ENCODE measurements at regions not wholly inside any gene's neighbourhood (a gene's known extent, or its start where the extent isn't known, plus 50 kb on each side); places are given as distances from the start of the nearest gene placed in this dataset.

DNA sequence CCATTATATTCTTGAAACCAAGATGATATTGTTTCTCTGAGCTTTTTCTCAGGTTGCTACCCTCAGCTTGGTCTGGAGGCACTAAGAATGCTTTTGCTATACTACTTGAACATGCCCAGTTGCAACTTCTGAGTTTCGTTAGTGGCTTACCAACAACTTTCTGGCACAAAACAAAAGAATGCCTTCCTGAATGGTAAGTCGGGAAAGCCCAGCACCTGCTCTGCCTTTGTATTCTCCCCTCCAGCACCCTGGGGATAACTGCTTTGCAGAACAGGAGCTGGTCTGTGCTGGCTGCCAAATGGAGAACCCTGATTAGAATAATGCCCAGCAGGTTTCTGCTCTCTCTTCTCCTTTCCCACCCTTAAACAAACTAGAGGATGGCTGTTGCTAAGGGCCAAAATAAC is 149.3 kb downstream of the TGFB2 start:
- no peak overlapping the region for H3K27ac Mint-ChIP-seq
- H3K36me3 Mint-ChIP-seq = no peaks in the 10 kb centered on the region
- H3K27me3 Mint-ChIP-seq = peaks cover 10% of the 10 kb centered on the region
- no peak overlapping the region for H3K4me3 Mint-ChIP-seq
- no peaks in the 10 kb centered on the region for H3K9me3 Mint-ChIP-seq
- no peaks in the 10 kb centered on the region for H3K4me1 Mint-ChIP-seq (ENCODE audit: low read depth)
- ChIA-PET POLR2A (no interaction called here), CTCF (no interaction called here)
- DNase-seq = no peak
- intact Hi-C loops (cut with micrococcal nuclease) = no loop called here

DNA sequence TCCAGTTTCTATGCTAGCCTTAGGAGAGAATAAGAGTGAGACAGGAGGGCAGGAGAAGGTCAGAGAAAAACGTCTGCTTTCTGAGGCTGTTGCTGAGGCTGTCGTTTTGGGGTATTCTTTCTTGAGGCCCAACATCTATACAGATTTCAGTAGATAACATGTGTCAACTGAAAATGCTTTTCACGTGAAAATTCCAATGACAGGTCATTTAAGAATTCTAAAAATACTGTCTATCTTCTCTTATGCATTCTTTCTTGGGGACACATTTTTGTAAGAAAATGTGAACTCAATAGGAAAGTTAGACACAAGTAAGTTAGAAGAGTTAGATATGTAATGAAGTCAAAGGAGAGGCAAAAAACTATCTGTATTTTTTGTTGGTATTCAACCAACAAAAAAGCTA is 150.8 kb downstream of the TGFB2 start:
- no peaks in the 10 kb centered on the region for H3K9me3 Mint-ChIP-seq
- H3K27me3 Mint-ChIP-seq = peaks cover 15% of the 10 kb centered on the region
- no peak overlapping the region for H3K27ac Mint-ChIP-seq
- ChIA-PET CTCF (no interaction called here), POLR2A (no interaction called here)
- no peak overlapping the region for H3K4me3 Mint-ChIP-seq
- H3K4me1 Mint-ChIP-seq (ENCODE audit: low read depth) = no peaks in the 10 kb centered on the region
- no peaks in the 10 kb centered on the region for H3K36me3 Mint-ChIP-seq
- intact Hi-C loops (cut with micrococcal nuclease) = no loop called here
- no peak for DNase-seq

DNA sequence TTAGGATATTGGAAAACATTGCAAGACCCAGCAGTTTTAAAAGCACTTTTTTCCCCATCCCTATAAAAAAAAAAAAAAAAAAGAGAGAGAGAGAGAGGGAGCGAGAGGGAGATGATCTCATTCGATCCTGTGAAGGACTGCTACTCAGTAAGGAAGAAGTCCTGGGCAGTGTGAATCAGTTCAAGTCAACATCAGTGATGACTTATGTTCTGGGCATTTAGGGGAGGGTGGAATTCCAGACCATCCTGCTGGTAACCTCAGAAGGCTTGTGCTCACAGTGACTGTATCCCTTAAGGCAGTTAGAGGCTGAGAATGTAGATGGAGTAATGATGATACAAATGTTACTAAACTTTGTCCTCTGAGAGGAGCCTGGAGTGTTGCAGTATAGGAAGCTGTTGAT is 151.4 kb downstream of the TGFB2 start:
- Mint-ChIP-seq H3K27me3 (peaks cover 16% of the 10 kb centered on the region), H3K4me3 (no peak overlapping the region), H3K36me3 (no peaks in the 10 kb centered on the region), H3K9me3 (no peaks in the 10 kb centered on the region), H3K4me1 (ENCODE audit: low read depth) (no peaks in the 10 kb centered on the region), H3K27ac (no peak overlapping the region)
- ChIA-PET POLR2A (no interaction called here), CTCF (no interaction called here)
- intact Hi-C loops (cut with micrococcal nuclease) = no loop called here
- no peak for DNase-seq

DNA sequence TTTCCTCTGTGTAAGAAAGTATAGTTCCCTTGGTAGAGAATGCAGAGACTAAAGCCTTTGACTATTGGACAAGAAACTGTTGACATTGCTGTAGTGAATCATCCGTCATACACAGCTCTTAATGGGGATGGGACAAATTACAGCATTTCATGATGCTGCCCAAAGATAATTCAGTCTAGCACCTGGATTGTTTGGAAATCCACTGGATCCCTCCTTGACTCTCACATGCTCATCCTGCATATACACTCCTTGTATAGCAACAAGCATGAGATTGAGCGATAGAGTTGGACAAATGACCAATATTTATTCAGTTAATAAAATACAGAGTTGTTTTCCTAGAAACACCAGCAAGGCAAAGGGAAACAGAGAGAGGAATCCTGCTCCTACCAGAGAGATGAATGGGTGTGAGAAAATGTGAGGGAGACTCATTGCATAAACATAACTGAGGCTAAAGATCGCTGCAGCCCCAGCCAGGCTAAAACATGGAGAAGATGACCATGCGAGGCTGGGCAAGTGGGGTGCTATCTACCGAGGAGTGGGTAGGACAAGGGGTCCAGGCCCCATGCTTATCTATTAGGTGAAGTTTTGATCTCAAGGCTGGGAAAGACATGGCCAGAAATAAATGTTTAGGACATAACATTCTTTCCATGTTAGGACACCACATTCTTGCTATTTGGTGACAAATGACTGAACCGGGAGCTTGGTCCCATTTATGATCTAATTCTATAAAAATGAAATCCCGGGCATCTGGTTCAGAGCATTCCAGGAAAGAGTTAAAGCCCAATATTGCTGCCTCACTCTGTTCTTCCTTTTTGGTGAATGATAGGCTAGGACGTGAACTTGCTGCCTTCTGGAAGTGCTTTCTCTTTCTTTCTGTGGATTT is 153.2 kb downstream of the TGFB2 start:
- H3K9me3 Mint-ChIP-seq = no peaks in the 10 kb centered on the region
- CTCF ChIA-PET = no interaction called here
- peaks cover 12% of the 10 kb centered on the region for H3K27me3 Mint-ChIP-seq
- DNase-seq = no peak
- H3K4me3 Mint-ChIP-seq = no peak overlapping the region
- H3K36me3 Mint-ChIP-seq = no peaks in the 10 kb centered on the region
- intact Hi-C loops (cut with micrococcal nuclease) = no loop called here
- no peak overlapping the region for H3K27ac Mint-ChIP-seq
- no peaks in the 10 kb centered on the region for H3K4me1 Mint-ChIP-seq (ENCODE audit: low read depth)
- POLR2A ChIA-PET = no interaction called here

DNA sequence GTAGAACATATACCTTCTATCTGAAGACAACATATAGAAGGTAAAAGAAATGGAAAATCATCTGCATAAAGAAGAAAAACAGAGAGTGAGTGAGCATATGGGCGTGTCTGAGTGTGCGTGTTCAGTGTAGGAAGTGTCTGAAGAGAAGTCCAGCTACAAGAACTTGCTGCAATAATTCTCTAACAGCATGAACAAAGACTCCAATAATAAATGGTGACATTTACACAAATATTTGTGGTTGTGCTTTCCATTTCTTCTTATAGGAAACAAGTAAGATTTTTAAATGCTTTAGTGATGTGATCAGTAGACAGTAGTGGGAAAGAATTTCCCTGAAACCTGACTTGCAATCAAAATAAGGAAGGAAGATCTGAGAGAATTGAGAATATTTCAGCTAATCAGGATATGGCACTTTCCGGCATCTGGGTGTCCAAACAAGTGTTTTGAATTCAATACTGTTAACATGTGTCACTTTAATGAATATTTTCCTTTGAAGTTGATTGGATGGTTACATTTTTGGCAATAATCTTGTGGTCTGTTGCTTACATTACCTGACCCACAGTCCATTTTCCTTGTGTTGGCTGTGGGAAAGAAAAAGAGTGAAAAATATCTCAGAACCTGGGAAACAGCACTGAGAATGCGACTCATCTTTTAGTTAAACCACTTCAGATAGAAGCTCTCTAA is 154.0 kb downstream of the TGFB2 start:
- no peaks in the 10 kb centered on the region for H3K36me3 Mint-ChIP-seq
- no peak overlapping the region for H3K4me3 Mint-ChIP-seq
- DNase-seq = no peak
- no peaks in the 10 kb centered on the region for H3K4me1 Mint-ChIP-seq (ENCODE audit: low read depth)
- peaks cover 10% of the 10 kb centered on the region for H3K27me3 Mint-ChIP-seq
- POLR2A ChIA-PET = no interaction called here
- no peak overlapping the region for H3K27ac Mint-ChIP-seq
- CTCF ChIA-PET = no interaction called here
- H3K9me3 Mint-ChIP-seq = no peaks in the 10 kb centered on the region
- intact Hi-C loops (cut with micrococcal nuclease) = no loop called here

DNA sequence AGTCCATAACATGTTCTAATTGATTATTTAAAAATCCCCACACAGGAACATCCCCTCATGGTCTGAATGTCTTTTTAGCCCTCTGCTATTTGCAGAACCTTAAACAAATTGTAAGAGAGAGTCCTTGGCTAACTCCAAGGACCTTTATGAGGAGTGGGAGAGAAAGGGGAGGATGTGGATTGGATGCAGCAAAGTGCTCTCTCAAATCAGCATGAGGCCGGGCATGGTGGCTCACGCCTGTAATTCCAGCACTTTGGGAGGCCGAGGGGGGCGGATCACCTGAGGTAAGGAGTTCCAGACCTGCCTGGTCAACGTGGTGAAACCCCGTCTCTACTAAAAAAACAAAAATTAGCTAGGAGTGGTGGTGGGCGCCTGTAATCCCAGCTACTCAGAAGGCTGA is 154.8 kb downstream of the TGFB2 start:
- Mint-ChIP-seq H3K4me3 (no peak overlapping the region), H3K36me3 (no peaks in the 10 kb centered on the region), H3K27me3 (peaks cover 10% of the 10 kb centered on the region), H3K9me3 (no peaks in the 10 kb centered on the region), H3K27ac (no peak overlapping the region), H3K4me1 (ENCODE audit: low read depth) (no peaks in the 10 kb centered on the region)
- DNase-seq = no peak
- intact Hi-C loops (cut with micrococcal nuclease) = no loop called here
- CTCF ChIA-PET = no interaction called here
- POLR2A ChIA-PET = no interaction called here

DNA sequence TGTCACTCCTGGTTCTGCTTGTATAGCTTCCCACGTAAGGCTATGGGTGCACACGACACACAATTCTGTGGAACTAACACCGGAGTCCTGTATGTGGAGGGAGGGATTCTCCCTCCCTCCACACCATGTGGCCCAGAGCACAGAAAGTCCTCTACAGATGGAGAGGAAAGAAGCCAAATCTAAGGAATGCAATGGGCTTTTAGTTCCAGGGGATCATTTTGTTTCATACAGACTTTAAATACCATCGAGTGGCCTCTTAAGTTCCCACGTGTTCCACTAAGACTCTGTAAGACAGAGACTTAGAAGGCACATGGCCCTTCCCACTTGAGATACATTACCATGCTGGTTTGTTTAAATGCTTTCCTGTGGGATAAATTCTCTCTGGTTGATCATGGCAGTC is 156.0 kb downstream of the TGFB2 start:
- Mint-ChIP-seq H3K27me3 (peaks cover 7% of the 10 kb centered on the region), H3K9me3 (no peaks in the 10 kb centered on the region), H3K4me3 (no peak overlapping the region), H3K36me3 (no peaks in the 10 kb centered on the region), H3K4me1 (ENCODE audit: low read depth) (no peaks in the 10 kb centered on the region), H3K27ac (no peak overlapping the region)
- ChIA-PET POLR2A (no interaction called here), CTCF (interaction anchor here (0.6 kb wide), 1 partner anchor 241 kb away, joined by 3 read pairs; no protein-coding TSS in a partner anchor)
- DNase-seq = no peak
- intact Hi-C loops (cut with micrococcal nuclease) = no loop called here

DNA sequence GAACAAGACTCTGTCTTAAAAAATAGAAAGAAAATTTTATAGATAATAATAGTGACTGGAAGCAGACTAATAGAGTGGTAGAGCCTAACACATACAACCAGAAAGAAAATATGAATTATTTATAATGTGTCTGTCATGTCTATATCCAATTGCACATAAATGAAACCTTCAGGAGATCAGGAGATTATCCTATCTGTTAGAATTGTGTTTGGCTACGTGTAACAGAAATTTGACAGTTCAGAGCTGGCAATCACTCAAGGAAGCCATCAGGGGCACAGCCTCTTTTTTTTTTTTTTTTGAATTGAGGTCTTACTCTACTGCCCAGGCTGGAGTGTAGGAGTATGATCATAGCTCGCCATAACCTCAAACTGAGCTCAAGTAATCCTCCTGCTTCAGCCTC is 157.2 kb downstream of the TGFB2 start:
- no peak for DNase-seq
- peaks cover 3% of the 10 kb centered on the region for H3K36me3 Mint-ChIP-seq
- intact Hi-C loops (cut with micrococcal nuclease) = no loop called here
- no peaks in the 10 kb centered on the region for H3K4me1 Mint-ChIP-seq (ENCODE audit: low read depth)
- H3K27ac Mint-ChIP-seq = no peak overlapping the region
- peaks cover 9% of the 10 kb centered on the region for H3K27me3 Mint-ChIP-seq
- ChIA-PET CTCF (no interaction called here), POLR2A (no interaction called here)
- H3K4me3 Mint-ChIP-seq = no peak overlapping the region
- H3K9me3 Mint-ChIP-seq = peaks cover 11% of the 10 kb centered on the region

DNA sequence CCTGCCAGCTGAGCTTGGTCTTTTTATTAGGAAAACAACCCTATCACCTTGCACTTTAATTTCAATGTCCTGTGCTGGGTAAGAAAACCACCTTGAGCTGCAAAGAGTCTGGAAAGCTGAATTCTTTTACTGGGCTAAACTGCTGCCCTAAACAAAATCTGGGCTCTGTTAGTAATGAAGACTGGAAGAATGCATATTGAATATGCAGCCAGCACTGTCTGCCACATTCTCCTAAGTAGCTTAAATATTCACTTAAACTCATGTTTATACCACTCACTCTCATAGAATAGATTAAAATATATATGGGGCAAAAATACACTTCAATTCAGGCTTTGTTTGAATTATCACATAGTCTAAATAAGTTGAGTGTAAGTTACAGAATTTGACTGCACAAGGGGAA is 158.0 kb downstream of the TGFB2 start:
- Mint-ChIP-seq H3K4me1 (ENCODE audit: low read depth) (no peaks in the 10 kb centered on the region), H3K27me3 (peaks cover 9% of the 10 kb centered on the region), H3K27ac (no peak overlapping the region), H3K9me3 (peaks cover 18% of the 10 kb centered on the region), H3K36me3 (peaks cover 3% of the 10 kb centered on the region), H3K4me3 (no peak overlapping the region)
- intact Hi-C loops (cut with micrococcal nuclease) = no loop called here
- ChIA-PET CTCF (no interaction called here), POLR2A (no interaction called here)
- no peak for DNase-seq

DNA sequence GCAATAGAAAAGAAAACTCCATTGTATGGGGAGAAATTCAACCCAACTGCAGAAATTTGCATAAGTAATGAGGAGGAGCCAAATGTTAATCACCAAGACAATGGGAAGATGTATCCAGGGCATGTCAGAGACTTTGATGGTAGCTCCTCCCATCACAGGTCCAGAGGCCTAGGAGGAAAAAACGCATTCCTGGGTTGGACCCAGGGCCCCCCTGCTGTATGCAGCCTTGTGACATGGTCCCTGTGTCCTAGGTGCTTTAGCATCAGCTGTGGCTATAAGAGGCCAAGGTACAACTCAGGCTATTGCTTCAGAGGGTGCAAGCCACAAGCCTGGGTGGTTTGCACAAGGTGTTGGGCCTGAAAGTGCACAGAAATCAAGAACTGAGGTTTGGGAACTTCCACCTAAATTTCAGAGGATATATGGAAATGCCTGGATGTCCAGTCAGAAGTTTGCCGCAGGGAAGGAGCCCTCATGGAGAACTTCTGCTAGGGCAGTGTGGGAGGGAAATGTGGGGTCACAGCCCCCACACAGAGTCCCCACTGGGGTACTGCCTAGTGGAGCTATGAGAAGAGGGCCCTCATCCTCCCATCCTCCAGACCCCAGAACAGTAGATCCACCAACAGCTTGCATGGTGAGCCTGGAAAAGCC is 162.3 kb downstream of the TGFB2 start:
- POLR2A ChIA-PET = no interaction called here

DNA sequence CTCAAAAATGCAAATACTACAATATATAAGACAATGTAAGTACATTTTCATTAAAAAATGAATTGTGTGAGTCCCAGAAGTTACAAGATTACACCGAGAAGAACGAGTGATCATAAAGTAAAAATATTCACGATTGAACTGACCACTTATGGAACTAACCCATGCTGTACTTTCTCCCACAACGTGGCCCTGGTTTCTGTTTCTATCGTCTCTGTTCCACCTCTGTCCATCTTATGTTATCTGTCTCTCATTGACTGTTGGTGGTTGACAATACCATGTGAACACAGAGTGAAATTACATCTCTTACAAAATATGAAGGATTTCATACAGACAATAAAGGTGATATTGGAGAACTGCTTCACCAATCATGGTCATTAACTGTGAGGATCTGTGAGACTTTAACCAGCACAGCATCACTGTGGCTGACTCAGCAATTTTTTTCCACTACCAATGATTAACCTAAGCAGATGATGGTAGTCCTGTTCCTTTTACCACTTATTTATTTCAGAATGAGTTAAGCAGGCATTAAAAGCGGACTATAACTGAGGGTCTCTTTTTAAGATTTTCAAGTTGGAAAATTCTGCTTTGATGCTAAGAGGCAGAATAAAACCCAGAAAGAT is 165.1 kb downstream of the TGFB2 start:
- H3K27me3 Mint-ChIP-seq = peaks cover 3% of the 10 kb centered on the region
- H3K4me3 Mint-ChIP-seq = no peak overlapping the region
- DNase-seq = no peak
- POLR2A ChIA-PET = no interaction called here
- intact Hi-C loops (cut with micrococcal nuclease) = no loop called here
- CTCF ChIA-PET = no interaction called here
- no peaks in the 10 kb centered on the region for H3K4me1 Mint-ChIP-seq (ENCODE audit: low read depth)
- H3K27ac Mint-ChIP-seq = no peak overlapping the region
- peaks cover 25% of the 10 kb centered on the region for H3K9me3 Mint-ChIP-seq
- peaks cover 3% of the 10 kb centered on the region for H3K36me3 Mint-ChIP-seq

More for the DNA sequence above, 162.3 kb downstream of the TGFB2 start:
- no peak for DNase-seq
- no peak overlapping the region for H3K27ac Mint-ChIP-seq
- CTCF ChIA-PET = no interaction called here
- H3K9me3 Mint-ChIP-seq = peaks cover 25% of the 10 kb centered on the region
- H3K27me3 Mint-ChIP-seq = peaks cover 2% of the 10 kb centered on the region
- H3K4me3 Mint-ChIP-seq = no peak overlapping the region
- no peaks in the 10 kb centered on the region for H3K4me1 Mint-ChIP-seq (ENCODE audit: low read depth)
- intact Hi-C loops (cut with micrococcal nuclease) = no loop called here
- peaks cover 3% of the 10 kb centered on the region for H3K36me3 Mint-ChIP-seq

DNA sequence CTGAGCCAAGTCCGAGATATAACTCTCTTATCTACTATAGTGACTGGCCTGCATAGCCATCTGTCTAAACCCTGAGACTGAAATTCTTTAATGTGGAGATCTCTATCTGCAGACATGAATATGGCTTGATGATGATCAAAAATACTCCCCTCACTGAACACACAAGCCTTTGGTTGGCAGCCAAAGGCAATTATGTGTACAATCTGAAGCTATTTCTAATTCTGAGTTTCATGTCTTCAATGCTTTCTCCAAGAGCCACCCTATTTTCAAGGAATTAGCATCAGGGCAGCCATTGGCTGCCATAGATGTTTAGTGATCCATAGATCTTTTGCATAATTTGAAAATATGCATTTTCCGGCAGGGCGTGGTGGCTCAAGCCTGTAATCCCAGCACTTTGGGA is 168.2 kb downstream of the TGFB2 start:
- intact Hi-C loops (cut with micrococcal nuclease) = no loop called here
- CTCF ChIA-PET = no interaction called here
- DNase-seq = no peak

More for the DNA sequence above, 168.2 kb downstream of the TGFB2 start:
- Mint-ChIP-seq H3K9me3 (peaks cover 5% of the 10 kb centered on the region), H3K36me3 (no peaks in the 10 kb centered on the region), H3K27me3 (peaks cover 1% of the 10 kb centered on the region), H3K4me3 (no peak overlapping the region), H3K27ac (no peak overlapping the region), H3K4me1 (ENCODE audit: low read depth) (no peaks in the 10 kb centered on the region)
- POLR2A ChIA-PET = no interaction called here
